Hypothalamus (tissue), 51 donors: ENCODE measurements at regions not wholly inside any gene's neighbourhood (a gene's known extent, or its start where the extent isn't known, plus 50 kb on each side); places are given as distances from the start of the nearest gene placed in this dataset.
"Not testable (repeated sequence)": the region's sequence is repeated elsewhere in the genome, so short reads cannot be mapped to it uniquely, and the experiment has no call there.

ENCODE experiments used
- DNase-seq, 51 donors: peaks; one replicate each; lab custom pipeline; 2025; lab: John Stamatoyannopoulos, UW

DNA sequence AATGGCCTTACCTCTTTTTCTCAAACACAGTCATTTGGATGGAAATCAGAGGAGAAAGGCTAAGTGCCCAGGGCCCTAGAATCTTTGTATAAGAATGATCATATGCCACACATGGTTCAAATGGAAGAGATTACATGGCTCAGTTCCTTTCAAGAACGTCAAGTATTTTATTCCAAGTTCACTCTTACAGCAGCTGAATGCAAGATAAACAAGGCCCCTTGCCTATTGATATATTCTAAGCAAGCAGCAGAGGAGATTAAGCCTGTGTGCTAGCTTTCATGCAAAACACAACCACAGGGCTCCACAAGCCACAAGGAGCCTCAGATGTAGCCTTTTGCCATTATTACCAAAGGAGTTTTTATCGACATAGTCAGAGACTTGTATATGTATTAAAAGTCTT lies 55.3 kb upstream of the SLCO6A1 start:
- no peak for DNase-seq

DNA sequence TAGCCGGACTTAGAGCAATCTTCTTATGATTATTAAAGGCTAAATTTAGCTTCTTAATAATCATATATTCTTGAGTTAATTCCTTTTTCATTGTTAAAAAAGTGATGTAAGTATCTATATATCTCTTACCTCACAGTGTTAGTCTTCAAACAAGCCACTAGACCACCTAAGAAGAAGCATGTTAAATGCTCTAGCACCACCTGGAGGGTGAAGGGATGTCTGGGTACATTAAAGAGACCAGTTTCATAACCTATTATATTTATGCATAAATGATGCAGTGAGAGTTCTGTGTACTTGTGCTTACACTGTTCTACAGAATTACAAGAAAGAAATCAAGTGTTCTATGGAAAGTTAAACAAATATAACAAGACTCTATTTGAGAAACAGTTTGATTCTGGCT lies 55.9 kb upstream of the SLCO6A1 start:
- no peak for DNase-seq

DNA sequence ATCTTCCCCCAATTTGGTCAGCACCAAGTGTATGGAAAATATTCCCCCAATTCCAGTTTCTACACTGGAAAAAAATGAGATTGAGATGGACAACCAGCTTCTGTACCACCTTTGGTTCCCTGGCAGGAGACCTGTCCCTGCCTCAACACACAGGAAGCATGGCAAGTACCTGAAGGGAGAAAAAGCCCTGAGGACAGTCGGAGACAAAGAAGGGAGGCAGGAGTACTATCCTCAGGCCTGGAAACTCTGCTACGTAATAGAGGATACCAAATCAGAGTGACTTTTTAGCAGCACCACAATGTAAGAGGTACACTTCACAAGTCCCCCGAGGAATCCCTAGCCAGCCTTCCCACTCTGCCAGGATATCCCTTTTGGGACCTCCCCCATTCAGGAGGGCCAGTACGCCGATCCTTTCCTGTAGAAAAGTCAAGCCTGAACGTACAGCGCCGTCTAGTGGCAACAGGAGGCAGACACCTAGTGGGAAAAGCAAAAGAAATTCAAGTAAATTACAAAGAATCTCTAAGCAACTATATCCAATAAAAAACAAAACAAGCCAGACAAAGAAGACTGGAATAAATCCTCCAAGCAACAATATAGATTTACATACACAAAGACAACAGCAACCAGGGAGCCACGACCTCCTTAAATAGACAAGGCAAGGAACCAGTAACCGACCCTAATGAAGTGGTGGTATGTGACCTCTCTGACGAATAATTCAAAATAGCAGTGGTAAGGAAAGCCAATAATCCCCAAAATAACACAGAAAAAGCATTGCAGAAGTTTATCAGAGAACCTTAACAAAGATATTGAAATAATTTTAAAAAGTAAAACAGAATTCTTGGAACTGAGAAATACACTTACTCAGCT lies 63.3 kb upstream of the SLCO6A1 start:
- no peak for DNase-seq

DNA sequence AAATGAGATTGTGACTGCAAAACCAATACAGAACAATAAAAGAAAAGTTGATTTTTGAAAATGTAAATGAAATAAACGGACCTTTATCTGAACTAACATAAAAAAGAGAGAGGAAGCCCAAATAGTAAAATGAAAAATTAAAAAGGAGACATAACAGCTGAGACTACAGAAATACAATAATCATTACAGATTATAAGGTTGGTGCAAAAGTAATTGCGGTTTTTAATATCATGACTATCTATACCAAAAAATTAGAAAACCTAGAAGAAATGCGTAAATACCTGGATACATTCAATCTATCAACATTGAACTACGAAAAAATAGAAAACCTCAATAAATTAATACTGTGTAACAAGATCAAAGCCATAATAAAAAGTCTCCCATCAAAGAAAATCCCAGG lies 71.9 kb upstream of the SLCO6A1 start:
- DNase-seq = no peak

DNA sequence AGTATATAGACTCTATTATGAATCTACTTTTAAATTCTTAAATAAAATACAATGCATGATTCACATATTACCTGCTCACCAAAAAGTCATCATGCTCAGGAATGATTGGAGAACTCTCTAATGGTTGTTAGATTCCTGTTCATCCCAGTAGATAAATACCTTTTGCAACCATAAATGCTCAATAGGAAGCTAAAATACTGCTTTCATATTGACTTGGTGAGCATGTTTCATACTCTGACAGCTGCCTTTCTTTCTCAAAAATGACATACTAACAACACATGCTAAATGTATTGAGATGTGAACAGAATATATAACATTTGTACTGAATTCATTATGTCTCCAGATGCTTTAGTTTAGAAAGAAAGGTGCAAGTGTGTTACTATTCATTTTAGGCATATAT lies 79.6 kb upstream of the SLCO6A1 start:
- DNase-seq = no peak

DNA sequence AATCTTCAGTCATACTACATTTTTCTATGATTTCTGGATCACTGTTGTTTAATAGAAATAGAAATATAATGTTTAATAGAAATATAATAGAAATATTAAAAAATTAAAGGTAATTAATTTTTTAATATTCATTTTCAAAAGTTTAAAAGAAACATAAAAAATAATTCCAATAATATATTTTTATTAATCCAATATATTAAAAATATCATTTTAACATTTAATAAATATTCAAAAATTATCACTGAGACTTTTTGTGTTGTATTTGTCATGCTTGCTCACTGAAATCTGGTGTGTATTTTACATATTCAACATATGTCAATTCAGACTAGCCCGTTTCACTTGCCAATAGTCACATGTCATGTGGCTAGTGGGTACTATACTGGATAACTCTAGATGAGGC lies 80.6 kb upstream of the SLCO6A1 start:
- DNase-seq = no peak

DNA sequence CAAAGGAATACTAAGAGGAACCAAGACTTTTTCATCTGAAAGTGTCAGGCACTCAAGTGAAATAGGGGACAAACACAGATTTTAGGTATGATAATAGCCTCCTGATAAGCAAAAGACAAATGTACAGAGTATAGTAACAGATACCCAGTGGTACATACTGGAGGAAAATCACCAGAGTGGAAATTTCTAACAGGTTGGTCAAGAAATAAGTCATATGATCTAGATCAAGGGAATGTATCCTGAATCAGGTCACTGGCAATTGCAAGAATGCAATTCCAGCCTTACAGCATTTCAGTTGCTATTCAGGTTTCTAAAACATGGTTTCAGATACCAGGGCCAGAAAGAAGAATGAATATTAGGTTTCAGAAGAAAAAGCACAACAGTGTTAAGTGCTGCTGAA lies 82.2 kb upstream of the SLCO6A1 start:
- DNase-seq = no peak

DNA sequence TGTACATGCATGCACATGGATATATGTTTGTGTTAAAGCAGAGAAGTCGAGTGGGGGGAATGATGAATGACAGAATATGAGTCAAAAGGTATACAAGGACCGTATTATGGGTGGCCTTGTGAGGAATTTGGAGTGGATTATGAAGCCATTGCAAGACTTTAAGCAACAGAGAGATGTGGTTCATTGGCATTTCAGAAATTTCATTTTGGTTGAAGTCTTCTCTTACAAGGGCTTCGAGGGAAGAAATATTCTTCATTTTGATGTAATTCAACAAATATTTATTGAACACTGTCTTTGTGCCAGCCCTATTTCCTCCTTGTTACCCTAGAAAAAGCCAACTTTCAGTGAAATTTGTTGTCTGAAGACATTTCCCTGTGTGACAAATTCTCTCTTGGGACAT lies 83.9 kb upstream of the SLCO6A1 start:
- no peak for DNase-seq

DNA sequence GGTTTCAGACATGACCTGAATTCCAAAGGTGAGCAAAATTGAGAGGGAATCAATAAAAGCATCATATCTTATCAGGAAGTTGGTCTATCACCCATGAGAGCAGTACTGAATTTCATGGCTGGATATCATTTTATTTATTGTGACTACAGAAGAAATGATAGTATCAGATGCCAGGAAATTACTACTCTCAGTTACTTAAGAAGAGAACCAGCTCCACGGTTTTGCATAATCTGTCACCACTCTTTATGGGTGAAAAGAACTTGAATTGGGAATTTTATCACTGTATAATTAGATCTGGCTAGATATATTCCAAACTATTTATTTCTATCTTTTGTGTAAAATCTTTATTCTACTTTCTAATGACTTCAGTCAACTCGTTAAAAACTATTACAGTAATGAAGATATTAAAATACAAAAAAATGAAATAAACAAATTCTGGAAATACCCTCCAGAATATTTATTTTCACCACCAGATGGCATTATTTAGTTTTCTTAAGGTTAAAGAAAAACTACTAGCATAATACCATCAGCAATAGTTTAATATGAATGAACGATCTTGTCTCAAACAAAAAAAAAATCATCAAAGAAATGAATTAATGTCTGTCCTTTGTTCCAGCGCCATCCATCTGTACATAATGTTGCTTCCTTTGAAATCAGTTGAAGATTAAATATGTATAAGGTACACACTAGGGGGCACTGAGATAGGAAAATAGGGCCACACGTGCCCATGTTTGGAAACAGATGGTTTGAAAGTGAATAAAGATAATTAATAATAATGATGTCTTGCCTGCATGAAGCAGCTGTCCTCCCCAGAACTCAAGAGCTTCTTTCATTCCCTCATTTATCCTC lies 84.7 kb upstream of the SLCO6A1 start:
- DNase-seq = peak in 1 of 51 donors; percentile 6

DNA sequence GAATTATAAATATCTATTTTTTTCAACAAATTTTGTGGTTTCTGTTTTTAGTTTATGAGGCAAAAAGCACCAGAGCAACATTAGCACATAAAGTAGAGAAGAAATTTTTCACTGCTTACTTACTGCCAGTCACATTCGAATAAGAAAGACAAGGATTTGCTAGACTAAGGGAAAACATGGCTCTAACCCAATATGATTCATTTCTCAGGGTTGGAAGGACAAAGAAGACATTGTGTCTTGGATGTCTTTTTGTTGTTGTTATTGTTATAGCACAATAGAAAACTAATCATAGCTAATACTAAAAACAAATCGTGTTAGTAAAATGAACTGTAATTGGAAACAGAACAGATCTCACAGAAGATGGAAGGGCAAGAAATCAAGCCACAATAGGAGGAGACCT lies 90.9 kb upstream of the SLCO6A1 start:
- DNase-seq = no peak

DNA sequence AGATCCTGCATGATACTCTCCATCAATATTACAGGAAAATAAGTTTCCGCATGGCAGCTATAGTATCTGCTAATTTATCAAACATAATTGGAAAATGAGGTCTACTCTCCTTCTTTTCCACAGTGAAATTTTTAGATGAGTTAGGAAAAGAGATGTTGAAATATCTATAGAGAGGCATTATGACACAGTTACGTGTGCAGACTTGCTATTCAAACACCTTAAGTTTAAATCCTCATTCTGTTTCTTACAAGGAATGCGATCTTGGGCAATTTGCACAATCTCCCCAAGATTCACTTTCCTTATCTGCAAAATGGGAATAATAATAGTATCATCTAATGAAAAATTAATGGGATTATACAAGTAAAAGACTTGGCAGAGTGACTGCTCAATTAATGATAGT lies 91.7 kb upstream of the SLCO6A1 start:
- no peak for DNase-seq

DNA sequence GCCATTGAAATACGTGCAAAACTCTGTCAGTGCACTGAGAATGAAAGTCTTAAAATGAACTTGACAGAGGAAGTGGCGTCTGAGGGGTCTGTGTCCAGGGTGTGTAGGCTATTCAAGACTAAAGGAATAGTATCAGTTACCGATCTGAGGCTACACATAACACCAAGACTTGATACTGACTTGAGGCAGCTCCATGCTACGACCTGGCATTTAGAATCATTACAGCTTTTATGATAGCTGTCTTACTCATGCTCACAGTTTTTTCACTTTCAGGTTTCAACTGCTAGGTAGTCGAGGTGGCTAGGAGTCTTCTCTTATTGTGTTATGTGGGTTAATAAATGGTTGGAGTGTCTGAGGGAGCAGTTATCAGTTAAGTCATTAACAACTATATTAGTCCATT lies 92.8 kb upstream of the SLCO6A1 start:
- DNase-seq = no peak

DNA sequence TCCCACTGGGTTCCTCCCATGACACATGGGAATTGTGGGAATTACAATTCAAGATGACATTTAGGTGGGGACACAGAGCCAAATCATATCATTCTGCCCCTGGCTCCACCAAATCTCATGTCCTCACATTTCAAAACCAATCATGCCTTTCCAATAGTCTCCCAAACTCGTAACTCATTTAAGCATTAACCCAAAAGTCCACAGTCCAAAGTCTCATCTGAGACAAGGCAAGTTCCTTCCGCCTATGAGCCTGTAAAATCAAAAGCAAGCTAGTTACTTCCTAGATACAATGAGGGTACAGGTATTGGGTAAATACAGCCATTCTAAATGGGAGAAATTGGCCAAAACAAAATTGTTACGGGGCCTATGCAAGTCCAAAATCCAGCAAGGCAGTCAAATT lies 93.8 kb upstream of the SLCO6A1 start:
- DNase-seq = not testable (repeated sequence)

DNA sequence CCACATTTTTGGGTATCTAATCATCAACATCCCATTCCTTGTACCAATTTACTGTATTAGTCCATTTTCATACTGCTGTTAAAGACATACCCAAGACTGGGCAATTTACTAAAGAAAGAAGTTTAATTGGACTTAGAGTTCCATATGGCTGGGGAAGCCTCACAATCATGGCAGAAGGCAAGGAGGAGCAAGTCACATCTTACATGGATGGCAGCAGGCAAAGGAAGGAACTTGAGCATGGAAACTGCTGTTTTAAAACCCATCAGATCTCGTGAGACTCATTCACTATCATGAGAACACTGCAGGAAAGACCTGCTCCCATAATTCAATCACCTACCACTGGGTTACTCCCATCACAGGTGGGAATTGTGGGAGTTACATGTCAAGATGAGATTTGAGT lies 95.4 kb upstream of the SLCO6A1 start:
- DNase-seq = no peak

DNA sequence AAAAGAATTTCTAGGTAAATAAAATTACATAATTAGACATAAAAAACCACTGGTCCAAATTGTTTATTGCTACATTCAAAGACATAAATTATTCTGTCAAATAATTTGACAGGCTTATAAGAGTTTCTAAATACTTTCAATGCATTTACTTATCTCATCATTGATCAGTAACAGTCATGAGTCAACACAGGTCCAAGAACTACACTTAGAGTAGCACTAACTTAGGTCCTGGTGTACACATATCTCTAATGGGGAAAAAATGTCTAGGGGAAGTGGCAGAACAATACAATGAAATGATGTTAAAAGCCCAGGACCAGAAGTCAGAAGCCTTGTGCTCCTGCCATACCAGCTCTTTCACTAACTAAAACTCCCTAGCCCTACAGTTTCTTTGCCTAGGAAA lies 96.5 kb upstream of the SLCO6A1 start:
- no peak for DNase-seq

DNA sequence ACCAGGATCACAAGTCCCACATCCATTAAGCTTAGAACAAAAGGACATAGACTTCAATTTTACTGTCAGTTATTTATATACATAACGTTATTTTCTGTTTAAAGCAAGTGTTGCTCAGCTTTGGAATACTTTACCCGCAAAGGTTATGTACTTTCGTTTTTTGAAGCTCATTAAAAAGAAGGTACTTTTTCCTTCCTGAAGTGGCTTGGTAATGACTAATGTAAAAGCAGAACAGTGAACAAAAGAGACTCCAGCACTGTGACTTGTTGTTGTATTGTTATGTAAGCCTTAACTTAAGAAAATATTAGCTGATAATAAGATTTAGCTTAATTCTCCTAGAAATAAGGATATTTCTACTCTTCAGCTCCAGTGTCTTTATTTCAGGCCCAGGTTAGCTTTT lies 97.3 kb upstream of the SLCO6A1 start:
- DNase-seq = no peak

DNA sequence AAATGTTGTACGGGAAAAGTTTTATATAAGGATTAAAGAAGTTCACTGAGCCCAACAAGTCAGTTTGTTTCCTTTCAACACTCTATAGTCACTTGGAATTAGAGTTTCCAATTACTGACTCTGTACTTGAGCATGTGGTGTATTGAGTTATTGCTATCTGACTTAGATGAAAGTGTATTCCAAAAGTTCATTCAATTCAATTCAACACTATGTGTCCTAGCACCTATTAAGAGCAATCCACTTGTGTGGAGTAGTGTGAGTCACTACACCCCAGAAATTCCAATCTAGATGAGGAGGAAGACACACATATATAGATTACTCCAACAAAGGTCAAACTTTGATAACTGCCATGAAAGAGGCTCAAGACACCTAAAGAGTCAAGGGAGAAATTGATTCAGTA lies 98.2 kb upstream of the SLCO6A1 start:
- no peak for DNase-seq

DNA sequence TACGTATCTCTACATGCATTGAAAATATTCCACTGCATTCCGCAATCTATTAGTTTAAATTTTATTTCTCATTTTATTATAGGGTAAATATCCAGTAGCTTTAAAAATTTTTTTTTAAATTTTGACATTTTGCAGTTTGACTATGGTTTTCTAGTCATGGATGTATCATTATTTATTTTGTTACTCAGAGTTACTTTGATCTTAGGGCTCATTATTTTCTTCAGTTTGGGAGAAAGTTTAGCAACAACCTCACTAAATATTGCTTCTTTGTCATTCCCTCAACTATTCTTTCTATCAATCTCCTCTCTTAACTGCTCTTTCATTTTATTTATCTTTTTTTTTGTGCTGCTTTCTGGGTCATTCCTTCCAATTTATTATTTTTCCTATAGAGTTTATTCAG lies 100.5 kb upstream of the SLCO6A1 start:
- DNase-seq = no peak

DNA sequence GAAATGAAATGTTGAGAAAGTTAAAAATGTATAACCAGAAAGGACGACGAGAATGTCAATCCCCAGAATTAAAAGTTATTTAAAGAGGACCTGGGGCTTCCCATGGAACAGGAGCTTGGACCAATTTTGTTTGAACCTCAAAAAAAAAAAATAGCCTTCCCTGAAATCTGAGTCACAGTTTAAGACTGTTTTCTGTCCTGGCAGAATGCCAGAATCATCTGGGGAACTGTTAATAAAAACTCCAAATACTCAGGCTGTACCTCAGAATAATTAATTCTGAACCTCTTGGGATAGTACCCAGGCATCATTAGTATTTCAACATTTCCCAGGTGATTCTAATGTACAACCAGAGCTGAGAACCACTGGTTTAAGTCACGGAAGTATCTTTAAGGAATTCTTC lies 102.2 kb upstream of the SLCO6A1 start:
- no peak for DNase-seq

DNA sequence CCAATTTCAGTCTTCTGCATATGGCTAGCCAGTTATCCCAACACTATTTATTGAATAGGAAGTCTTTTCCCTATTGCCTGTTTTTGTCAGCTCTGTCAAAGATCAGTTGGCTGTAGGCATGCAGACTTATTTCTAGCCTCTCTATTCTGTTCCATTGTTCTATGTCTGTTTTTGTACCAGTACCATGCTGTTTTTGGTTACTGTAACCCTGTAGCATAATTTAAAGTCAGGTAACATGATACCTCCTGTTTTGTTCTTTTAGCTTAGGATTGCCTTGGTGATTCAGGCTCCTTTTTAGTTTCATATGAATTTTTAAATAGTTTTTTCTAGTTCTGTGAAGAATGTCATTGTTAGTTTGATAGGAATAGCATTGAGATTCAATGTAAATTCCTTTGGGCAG lies 104.9 kb upstream of the SLCO6A1 start:
- no peak for DNase-seq

DNA sequence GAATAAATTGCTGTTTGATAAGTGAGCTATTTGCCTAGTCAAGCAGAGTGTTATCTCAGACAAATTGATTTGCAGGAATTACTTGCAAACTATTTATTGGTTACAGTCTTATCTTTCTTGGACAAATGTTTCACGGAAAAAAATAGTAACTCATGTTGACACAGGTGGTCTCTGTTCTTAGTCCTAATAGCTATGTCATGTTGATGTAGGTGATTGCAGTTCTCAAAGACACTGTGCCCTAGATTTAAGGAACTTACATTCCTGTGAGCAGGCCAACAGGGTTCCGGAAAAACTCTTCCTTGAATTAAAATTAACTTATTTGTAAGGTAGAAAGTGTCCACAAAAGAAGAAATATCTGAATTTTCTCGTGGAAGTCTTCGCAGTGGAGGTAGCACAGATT lies 109.6 kb upstream of the SLCO6A1 start:
- DNase-seq = no peak

DNA sequence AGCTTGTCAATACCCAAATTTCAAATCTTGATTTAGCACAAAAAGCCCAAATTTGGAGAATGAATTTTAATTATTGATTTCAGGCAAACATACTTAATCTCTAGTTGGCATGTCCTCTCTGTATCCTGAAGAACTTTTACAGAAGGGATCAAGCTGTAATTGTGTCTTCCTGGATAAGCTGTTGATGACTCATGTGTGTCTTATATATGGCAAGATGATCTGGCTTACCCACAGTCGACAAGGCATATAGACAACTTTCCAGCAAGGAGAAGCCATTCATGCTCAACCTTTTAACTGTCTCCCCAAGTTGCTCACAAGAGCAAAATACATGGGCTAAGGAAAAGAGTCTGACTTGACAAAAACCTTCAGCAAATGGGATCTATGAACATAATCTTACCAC lies 112.5 kb upstream of the SLCO6A1 start:
- DNase-seq = no peak
